OCI-LY1 (cell line): ENCODE measurements at regions not wholly inside any gene's neighbourhood (a gene's known extent, or its start where the extent isn't known, plus 50 kb on each side); places are given as distances from the start of the nearest gene placed in this dataset.

Source experiments
- H2AFZ ChIP-seq: fragments of 200-600 bp; sonication (generic), shearing (Covaris generic); 2 replicates; pipeline ENCODE4 v1.6.0; 2014; ENCODE audit warnings: antibody characterized with exemption, mild to moderate bottlenecking, low read length
- H3F3A ChIP-seq: fragments of 200-600 bp; sonication (generic), shearing (Covaris generic); 2 replicates; pipeline ENCODE4 v1.6.0; 2014; ENCODE audit warnings: mild to moderate bottlenecking, antibody characterized with exemption, low read length, moderate library complexity; ENCODE audit not compliant: insufficient read depth
- H3K27ac ChIP-seq: fragments of 200-600 bp; sonication (generic); 2 replicates; pipeline ENCODE4 v1.5.1; 2014; ENCODE audit warnings: low read length, mixed run types, mild to moderate bottlenecking, low read depth; ENCODE audit not compliant: poor library complexity, severe bottlenecking
- H3K27me3 ChIP-seq: fragments of 200-600 bp; sonication (generic); 2 replicates; pipeline ENCODE4 v1.6.0; 2014; ENCODE audit warnings: antibody characterized with exemption, mild to moderate bottlenecking, low read length, moderate library complexity; ENCODE audit not compliant: insufficient read depth
- H3K36me3 ChIP-seq: fragments of 200-600 bp; sonication (generic); 2 replicates; pipeline ENCODE4 v1.6.1; 2014; ENCODE audit warnings: mild to moderate bottlenecking, antibody characterized with exemption, low read length, moderate library complexity, mixed read lengths; ENCODE audit not compliant: insufficient read depth
- H3K4me1 ChIP-seq: fragments of 200-600 bp; sonication (generic); 2 replicates; pipeline ENCODE4 v1.5.1; 2014; ENCODE audit warnings: mild to moderate bottlenecking, low read length, moderate library complexity; ENCODE audit not compliant: insufficient read depth, severe bottlenecking
- H3K4me2 ChIP-seq: fragments of 200-600 bp; sonication (generic), shearing (Covaris generic); 2 replicates; pipeline ENCODE4 v1.6.1; 2014; ENCODE audit warnings: low read length
- H3K4me3 ChIP-seq: fragments of 200-600 bp; sonication (generic); 2 replicates; pipeline ENCODE4 v1.5.1; 2014; ENCODE audit warnings: low read length, low read depth, mild to moderate bottlenecking, mixed read lengths; ENCODE audit not compliant: poor library complexity, severe bottlenecking
- H3K79me2 ChIP-seq: fragments of 200-600 bp; shearing (Covaris generic); 2 replicates; pipeline ENCODE4 v1.6.1; 2016; ENCODE audit warnings: mixed run types, low read length, mixed read lengths; ENCODE audit not compliant: insufficient read depth
- H3K9ac ChIP-seq: fragments of 200-600 bp; sonication (generic), shearing (Covaris generic); 2 replicates; pipeline ENCODE4 v1.6.1; 2014; ENCODE audit warnings: mild to moderate bottlenecking, low read length, mixed read lengths
- H3K9me2 ChIP-seq: fragments of 200-600 bp; sonication (generic), shearing (Covaris generic); 2 replicates; pipeline ENCODE4 v1.6.1; 2014; ENCODE audit warnings: low read depth, mild to moderate bottlenecking, low read length, mixed read lengths
- H3K9me3 ChIP-seq: fragments of 200-600 bp; shearing (Covaris generic); 2 replicates; pipeline ENCODE4 v1.6.1; 2014; ENCODE audit warnings: low read length, mixed read lengths
- H4K20me1 ChIP-seq: fragments of 200-600 bp; sonication (generic), shearing (Covaris generic); 2 replicates; pipeline ENCODE4 v1.6.0; 2016; ENCODE audit warnings: mild to moderate bottlenecking, low read length; ENCODE audit not compliant: insufficient read depth
- EZH2 ChIP-seq: fragments of 200-600 bp; sonication (generic), shearing (Covaris generic); IDR thresholded peaks from 2 replicates; pipeline ENCODE4 v1.8.0; 2017; ENCODE audit warnings: borderline replicate concordance, mixed run types, mild to moderate bottlenecking, antibody characterized with exemption, low read length, moderate library complexity, mixed read lengths
- TF ChIP-seq, protein P1 (sequence below): fragments of 200-600 bp; sonication (generic), shearing (Covaris generic); IDR thresholded peaks from 2 replicates; pipeline ENCODE4 v1.5.1; 2017; ENCODE audit warnings: mild to moderate bottlenecking, antibody characterized with exemption, low read length, moderate library complexity, mixed read lengths

GRCh38 chr12:18808221-18808620, 70.3 kb downstream of the CAPZA3 start:
- Histone ChIP-seq H3K4me2 (no peak overlapping the region), H3K4me1 (no peaks in the 10 kb centered on the region), H4K20me1 (no peaks in the 10 kb centered on the region), H3K36me3 (no peaks in the 10 kb centered on the region), H3K9ac (no peak overlapping the region), H3K9me3 (no peaks in the 10 kb centered on the region), H3K27ac (no peak overlapping the region), H3F3A (no peaks in the 10 kb centered on the region), H3K4me3 (no peak overlapping the region), H2AFZ (no peak overlapping the region), H3K27me3 (no peaks in the 10 kb centered on the region), H3K79me2 (no peaks in the 10 kb centered on the region), H3K9me2 (no peaks in the 10 kb centered on the region)
- TF ChIP-seq, protein P1, sequence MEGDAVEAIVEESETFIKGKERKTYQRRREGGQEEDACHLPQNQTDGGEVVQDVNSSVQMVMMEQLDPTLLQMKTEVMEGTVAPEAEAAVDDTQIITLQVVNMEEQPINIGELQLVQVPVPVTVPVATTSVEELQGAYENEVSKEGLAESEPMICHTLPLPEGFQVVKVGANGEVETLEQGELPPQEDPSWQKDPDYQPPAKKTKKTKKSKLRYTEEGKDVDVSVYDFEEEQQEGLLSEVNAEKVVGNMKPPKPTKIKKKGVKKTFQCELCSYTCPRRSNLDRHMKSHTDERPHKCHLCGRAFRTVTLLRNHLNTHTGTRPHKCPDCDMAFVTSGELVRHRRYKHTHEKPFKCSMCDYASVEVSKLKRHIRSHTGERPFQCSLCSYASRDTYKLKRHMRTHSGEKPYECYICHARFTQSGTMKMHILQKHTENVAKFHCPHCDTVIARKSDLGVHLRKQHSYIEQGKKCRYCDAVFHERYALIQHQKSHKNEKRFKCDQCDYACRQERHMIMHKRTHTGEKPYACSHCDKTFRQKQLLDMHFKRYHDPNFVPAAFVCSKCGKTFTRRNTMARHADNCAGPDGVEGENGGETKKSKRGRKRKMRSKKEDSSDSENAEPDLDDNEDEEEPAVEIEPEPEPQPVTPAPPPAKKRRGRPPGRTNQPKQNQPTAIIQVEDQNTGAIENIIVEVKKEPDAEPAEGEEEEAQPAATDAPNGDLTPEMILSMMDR: no peak
- no peak for TF ChIP-seq EZH2

- Histone ChIP-seq H3K9me3 (no peaks in the 10 kb centered on the region), H3K4me2 (no peak overlapping the region), H3K9ac (no peak overlapping the region), H3K79me2 (no peaks in the 10 kb centered on the region), H3K36me3 (no peaks in the 10 kb centered on the region), H3K4me1 (no peaks in the 10 kb centered on the region), H3F3A (no peaks in the 10 kb centered on the region), H3K27ac (no peak overlapping the region), H3K4me3 (no peak overlapping the region), H2AFZ (no peak overlapping the region), H4K20me1 (no peaks in the 10 kb centered on the region), H3K27me3 (no peaks in the 10 kb centered on the region), H3K9me2 (no peaks in the 10 kb centered on the region)
- no peak for TF ChIP-seq EZH2
- TF ChIP-seq, protein P1: no peak
These were observed 72.8 kb downstream of the CAPZA3 start for GRCh38 chr12:18810537-18811253.

- H3K4me2 ChIP-seq: no peak overlapping the region
- H3K4me1 ChIP-seq: no peaks in the 10 kb centered on the region
- TF ChIP-seq EZH2: no peak
- TF ChIP-seq, protein P1: no peak
- H3F3A ChIP-seq: no peaks in the 10 kb centered on the region
- H3K4me3 ChIP-seq: no peak overlapping the region
- no peaks in the 10 kb centered on the region for H3K36me3 ChIP-seq
- no peaks in the 10 kb centered on the region for H3K9me3 ChIP-seq
- no peak overlapping the region for H3K9ac ChIP-seq
- H3K79me2 ChIP-seq: no peaks in the 10 kb centered on the region
- no peak overlapping the region for H2AFZ ChIP-seq
- no peaks in the 10 kb centered on the region for H3K27me3 ChIP-seq
- H4K20me1 ChIP-seq: no peaks in the 10 kb centered on the region
- H3K27ac ChIP-seq: no peak overlapping the region
- no peaks in the 10 kb centered on the region for H3K9me2 ChIP-seq
These were observed 73.4 kb downstream of the CAPZA3 start for GRCh38 chr12:18811273-18811672.
